HG02943 (cell line): ENCODE measurements at regions not wholly inside any gene's neighbourhood (a gene's known extent, or its start where the extent isn't known, plus 50 kb on each side); places are given as distances from the start of the nearest gene placed in this dataset.
"Not testable (repeated sequence)": the region's sequence is repeated elsewhere in the genome, so short reads cannot be mapped to it uniquely, and the experiment has no call there.

ENCODE experiments used
- ATAC-seq: cut with Tn5 transposase; IDR thresholded peaks from one replicate; pipeline ENCODE4 v1.9.1; 2021; ENCODE audit warnings: mild to moderate bottlenecking, low read depth, moderate library complexity; ENCODE audit not compliant: unreplicated experiment

GRCh38 chr7:15057272-15057671 lies 154.7 kb upstream of the DGKB start:
- peak; percentile 73 for ATAC-seq

- not testable (repeated sequence) for ATAC-seq
Measured at GRCh38 chr7:15054304-15054703, 151.8 kb upstream of the DGKB start.

DNA sequence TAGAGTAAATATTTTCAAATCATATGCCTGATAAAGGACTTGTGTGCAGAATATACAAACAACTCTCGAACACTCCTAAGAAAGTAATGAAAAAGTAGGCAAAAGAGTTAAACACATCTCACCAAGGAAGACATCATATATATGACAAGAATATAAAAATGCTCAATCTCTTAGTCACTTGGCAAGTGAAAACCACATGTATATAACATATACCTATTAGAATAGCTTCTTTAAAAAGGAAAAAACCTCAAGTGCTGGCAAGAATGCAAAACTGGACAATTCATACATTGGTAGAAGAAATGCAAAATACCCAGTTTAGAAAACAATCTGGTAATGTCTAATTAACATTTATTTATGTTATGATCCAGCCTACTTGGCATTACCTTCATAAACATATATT lies 146.6 kb upstream of the DGKB start:
- no peak for ATAC-seq

DNA sequence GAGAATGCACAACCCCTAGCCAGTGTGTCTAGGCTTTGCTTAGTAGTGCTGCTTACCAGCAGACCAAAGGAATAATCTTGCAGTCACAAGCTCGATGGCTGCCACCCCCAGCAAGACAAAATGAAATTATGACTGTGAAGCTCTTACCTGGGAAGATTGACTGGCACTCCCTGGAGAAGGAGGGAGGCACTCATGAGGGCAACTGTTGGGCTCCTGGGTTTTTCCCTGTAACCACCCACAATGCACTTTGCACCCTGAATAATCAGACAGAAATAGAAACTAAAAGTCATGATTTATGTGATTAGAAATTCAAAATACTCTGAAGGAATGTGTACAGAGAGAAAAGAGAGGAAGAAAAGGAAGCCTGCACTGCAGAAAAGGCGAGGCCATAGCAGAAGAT lies 144.3 kb upstream of the DGKB start:
- no peak for ATAC-seq

DNA sequence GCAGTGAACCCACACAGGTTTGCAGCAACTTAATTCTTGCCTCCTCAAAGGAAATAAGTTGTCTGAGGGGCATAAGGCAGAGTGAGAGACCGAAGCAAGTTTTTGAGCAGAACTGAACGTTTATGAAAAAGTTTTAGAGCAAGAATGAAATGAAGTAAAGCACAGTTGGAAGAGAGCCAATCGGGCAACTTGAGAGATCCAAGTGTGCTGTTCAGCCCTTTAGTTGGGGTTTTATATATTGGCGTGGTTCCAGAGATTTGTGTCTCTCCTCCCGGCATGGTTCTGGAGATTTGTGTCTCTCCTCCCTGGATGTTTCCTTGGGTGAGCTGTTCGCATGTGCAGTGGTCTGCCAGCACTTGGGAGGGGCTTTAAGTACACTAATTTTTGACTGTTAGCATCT lies 141.4 kb upstream of the DGKB start:
- no peak for ATAC-seq

DNA sequence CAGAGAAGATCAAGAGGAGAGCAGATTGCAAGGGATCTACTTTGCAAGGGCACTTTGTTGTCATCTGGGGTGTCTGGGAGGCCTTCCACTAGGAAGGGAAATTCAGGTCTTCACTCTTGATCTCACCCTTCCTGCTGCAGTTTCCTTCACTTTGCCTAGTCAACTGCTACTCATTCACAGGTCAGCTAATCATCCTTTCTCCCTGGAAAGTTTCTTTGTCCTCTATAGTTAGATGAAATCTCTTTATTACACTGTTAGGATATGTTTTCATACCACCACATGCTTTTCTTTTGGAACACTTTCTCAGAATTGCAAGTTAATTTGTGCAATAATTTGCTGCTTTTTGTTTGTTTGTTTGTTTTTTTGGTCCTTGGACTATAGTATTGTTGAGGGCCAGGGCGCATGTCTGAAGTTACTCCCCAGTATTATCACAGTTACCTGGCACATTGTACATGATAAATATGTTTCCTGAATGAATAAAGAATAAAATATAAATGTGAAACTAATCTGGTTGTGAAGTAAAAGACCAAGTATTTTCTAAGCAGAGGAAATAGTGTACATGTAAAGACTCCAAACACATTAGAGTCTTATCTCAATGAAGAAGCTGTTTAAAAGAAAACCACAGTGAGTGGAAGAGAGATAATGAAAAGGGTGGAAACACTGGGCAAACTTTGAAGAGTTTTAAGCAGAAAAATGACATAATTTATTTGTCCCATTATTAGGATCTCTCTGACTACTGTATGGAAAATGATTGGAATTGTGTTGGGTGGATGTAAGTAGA lies 139.9 kb upstream of the DGKB start:
- ATAC-seq: no peak

GRCh38 chr7:15041226-15041625 lies 138.7 kb upstream of the DGKB start:
- ATAC-seq: no peak

- no peak for ATAC-seq
Measured at GRCh38 chr7:15035814-15036213, 133.3 kb upstream of the DGKB start.

GRCh38 chr7:15033039-15033438 lies 130.5 kb upstream of the DGKB start:
- ATAC-seq: no peak

DNA sequence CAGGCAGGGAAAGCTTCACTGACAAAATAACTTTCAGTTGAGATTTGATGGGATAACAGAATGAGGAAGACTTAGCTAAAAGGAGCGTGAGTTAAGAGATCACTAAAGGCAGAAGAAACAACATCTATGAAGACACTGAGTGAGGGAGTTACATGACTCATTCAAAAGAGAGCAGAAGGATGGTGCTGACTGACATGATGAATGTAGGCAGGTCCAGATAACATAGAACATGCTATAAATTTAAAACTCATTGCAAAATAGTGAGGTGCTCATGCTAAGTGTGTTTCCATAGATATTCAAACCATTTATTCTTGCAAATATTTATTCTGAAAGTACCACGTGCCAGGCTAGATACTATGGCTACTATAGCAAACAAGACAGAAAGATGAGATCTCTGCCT lies 116.4 kb upstream of the DGKB start:
- ATAC-seq: no peak

DNA sequence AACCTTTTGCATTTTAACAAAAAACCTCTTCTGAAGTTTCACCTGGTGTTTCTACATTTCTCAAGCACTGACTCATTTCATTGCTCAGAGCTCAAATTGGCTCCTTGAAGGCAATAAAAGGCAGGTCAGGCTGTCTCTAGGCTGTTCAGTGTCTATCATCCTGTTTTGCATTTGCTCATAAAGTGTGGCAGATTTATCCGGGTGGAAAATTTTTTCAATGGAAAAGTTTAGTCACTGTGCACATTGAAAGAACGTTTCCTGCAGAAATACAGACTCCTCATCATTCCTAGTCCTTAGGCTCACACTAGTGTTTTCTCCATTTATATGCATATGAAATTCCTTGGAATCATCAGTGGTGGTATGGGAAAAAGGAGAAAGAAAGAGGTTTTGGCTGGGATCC lies 114.2 kb upstream of the DGKB start:
- ATAC-seq: no peak

GRCh38 chr7:15016315-15016667 lies 113.7 kb upstream of the DGKB start:
- ATAC-seq: no peak

DNA sequence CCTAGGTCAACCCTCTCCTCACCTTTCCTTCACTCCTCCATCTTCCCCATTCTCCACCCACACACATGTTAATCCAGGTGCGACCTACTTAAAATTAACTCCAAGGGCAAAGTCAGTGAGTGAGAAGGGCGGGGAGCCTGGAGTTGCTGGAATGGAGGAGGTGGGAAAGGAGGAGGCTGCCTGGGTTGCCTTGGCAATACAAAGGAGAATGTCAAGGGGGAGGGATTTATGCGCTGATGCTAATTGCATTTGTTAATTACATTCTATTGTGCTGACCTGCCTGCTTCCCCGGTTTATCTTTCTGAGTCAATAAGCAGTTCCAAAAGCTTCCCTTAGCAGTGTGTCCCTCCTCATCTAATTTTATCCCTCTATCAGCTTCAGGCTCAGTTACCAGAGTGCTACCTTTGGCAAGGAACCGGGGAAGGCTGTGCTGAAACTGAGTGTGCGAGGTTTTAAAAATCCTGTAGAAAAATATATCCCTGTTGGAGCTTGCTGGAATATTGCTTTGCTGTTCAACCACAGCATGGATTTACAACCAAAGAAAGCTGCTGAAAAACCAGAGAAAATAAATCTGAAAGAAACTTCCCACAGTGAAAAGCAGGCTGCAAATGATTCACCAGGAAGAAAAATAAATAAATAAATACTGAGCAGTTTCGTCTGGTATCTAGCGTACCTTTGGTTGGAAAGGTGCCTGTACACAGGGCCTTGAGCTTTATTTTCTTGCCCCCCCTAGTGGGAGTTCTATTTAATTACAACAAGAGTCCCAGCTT lies 113.2 kb upstream of the DGKB start:
- peak; percentile 97 for ATAC-seq

GRCh38 chr7:15012135-15012534 lies 109.6 kb upstream of the DGKB start:
- no peak for ATAC-seq

DNA sequence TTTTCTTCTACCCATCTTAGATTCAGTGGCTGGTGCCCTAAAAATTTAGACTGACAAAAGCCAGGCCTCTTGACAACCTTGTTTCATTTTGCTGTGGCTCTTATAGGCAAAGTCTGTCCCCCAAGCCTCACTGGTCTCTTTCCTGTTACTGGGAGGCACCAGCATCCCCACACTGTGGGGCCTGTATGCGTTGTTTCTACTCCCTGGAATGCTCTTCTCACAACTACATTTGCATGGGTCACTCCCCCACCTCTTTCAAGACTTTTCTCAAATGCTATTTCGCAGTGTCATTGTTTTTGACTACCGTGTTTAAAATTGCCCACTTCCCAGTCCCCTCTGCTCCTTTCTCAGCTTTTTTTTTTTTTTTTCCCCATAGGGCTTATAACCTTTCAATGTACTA lies 108.7 kb upstream of the DGKB start:
- no peak for ATAC-seq

GRCh38 chr7:15007507-15007906 lies 105.0 kb upstream of the DGKB start:
- no peak for ATAC-seq

- no peak for ATAC-seq
Measured at GRCh38 chr7:15005672-15006071, 103.1 kb upstream of the DGKB start.

- no peak for ATAC-seq
Measured at GRCh38 chr7:15000157-15000556, 97.6 kb upstream of the DGKB start.

DNA sequence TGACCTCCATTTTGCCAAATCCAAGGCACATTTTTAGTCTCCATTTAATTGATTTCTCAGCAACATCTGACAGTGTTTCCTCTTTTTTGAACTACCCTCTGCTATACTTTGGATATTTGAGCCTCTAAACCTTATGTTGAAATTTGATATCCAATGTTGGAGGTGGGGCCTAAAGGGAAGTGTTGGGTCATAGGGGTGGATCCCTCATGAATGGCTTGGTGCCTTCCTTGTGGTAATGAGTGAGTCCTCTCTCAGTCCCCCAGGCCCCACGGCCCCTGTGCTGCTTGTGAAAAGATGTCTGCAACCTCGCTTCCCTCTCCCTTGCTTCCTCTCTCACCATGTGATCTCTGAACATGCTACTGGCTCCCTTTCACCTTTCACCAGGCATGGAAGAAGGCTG lies 96.8 kb upstream of the DGKB start:
- ATAC-seq: no peak

DNA sequence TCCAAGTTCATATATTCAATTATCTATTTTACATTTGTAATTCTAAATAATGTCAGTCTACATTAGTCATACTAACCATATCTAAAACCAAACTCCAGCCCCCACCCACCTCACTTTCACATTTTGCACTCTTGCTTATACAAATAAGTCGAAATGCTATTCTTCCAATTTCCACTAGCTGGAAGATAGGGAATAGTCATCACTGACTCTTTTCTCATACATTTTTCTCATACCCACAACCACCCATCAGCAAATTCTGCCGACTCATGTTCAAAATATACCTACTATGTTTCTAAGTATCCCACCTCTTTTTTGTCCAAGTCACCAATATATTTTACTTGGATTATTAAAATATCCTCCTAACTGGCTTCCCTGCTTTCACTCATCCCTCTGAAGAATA lies 93.2 kb upstream of the DGKB start:
- no peak for ATAC-seq

DNA sequence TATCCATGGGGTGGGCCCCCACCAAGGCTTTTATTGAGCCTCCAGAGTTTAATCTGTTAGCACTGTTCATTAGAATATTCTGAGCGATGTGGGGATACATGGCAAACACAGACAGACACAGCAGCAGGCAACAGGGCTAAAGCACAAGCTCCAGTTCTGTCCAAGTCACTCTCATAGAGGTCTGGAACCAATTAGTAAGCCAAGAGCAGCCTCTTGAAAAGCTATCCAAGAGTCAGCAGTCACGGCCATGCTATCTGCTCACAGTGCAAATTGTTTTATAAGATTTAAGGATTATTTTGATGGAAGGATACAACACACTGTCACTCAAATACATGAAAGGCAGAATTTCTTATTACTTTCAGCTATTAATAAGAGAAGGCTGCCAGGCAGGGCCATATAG lies 86.4 kb upstream of the DGKB start:
- ATAC-seq: no peak

DNA sequence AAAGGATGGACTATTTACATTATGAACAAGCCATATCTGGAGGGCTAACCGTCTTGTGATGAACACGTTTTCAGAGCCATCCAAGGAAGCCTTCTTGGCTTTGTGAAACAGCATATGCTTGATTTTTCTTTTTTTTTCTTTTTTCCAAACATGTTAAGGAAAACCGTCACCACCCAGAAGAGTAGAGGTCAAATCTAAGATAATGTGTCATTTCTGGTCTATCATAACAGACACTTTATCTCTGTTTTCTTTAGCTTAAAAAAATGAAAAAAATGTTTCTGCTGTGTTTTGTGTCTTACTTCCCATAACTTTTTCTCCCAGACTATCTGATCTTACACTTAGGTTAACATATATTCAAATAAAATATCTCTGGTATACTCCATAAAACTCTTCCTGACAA lies 76.1 kb upstream of the DGKB start:
- no peak for ATAC-seq
